AG10803 (cell line): ENCODE measurements at regions not wholly inside any gene's neighbourhood (a gene's known extent, or its start where the extent isn't known, plus 50 kb on each side); places are given as distances from the start of the nearest gene placed in this dataset.

Source experiments
- DNase-seq: peaks from one replicate; pipeline ENCODE4 v3.0.0; 2010; ENCODE audit warnings: low read depth
- H3K4me3 ChIP-seq: 2 replicates; pipeline ENCODE4 v1.5.1; 2011; ENCODE audit warnings: mild to moderate bottlenecking, low read length, control low read depth
- TF ChIP-seq, protein P1 (sequence below): conservative IDR thresholded peaks from 2 replicates; pipeline ENCODE4 v1.5.1; 2011; ENCODE audit warnings: mild to moderate bottlenecking, low read length, control low read depth, inconsistent platforms

DNA sequence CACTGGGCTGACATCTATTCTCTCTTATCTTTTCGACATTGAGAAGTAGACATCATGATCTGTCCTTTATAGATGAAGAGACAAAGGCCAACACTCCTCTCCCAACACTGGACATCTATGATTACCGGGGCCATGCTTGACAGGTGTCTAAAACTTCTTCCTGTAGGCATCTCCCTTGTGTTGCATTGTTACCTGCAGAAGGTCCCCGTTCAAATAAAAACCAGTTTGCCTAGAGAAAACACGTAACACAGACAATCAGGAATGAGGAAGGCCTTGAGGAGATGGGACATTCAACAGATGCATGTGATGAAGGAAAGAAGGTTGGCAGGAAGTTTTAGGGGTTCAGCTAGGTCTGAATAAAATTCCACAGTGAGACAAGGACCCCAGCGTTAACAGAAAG, 70.8 kb upstream of the ST8SIA3 start:
- no peak for DNase-seq
- TF ChIP-seq, protein P1, sequence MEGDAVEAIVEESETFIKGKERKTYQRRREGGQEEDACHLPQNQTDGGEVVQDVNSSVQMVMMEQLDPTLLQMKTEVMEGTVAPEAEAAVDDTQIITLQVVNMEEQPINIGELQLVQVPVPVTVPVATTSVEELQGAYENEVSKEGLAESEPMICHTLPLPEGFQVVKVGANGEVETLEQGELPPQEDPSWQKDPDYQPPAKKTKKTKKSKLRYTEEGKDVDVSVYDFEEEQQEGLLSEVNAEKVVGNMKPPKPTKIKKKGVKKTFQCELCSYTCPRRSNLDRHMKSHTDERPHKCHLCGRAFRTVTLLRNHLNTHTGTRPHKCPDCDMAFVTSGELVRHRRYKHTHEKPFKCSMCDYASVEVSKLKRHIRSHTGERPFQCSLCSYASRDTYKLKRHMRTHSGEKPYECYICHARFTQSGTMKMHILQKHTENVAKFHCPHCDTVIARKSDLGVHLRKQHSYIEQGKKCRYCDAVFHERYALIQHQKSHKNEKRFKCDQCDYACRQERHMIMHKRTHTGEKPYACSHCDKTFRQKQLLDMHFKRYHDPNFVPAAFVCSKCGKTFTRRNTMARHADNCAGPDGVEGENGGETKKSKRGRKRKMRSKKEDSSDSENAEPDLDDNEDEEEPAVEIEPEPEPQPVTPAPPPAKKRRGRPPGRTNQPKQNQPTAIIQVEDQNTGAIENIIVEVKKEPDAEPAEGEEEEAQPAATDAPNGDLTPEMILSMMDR: no peak
- no peak overlapping the region for H3K4me3 ChIP-seq

DNA sequence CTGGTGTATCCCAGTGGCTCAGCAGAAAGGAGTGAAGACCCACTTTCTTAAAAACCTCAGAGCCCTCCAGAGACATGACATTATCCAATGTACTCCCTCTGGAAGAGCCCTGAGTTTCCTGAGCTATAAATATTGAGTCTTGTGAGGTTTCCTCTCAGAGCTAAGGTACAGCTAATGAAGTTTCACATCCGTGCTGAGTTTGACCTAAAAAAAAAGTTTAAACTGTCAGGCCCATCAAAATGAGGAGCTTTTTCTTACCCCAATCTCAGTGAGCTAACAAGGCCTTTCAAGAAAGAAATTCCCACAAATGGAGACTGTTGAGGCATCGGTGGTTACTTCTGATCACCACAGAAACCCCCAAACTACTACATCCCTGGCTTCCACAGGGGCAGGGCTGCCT, 65.4 kb upstream of the ST8SIA3 start:
- H3K4me3 ChIP-seq: no peak overlapping the region
- TF ChIP-seq, protein P1: no peak

DNA sequence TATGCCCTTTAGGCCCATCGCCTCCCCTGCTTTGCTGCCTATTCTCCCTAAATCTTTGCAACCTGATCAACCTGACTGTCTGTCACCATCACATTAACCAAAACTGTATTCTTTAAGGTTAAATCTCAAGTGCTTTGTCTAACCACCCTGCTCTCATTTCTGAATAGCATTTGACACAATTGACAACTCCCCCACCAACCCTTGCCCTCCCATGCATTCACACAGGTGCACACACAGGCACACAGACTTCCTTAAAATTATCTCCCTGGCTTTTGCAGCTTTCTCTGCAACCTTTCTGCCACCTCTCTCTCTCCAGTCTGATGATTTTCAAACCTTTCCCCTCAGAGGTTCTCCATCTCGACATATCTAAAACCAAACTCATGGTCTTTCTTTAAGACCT, 64.6 kb upstream of the ST8SIA3 start:
- TF ChIP-seq, protein P1: no peak
- DNase-seq: no peak
- H3K4me3 ChIP-seq: no peak overlapping the region

More for the DNA sequence above, 65.4 kb upstream of the ST8SIA3 start:
- DNase-seq: no peak

DNA sequence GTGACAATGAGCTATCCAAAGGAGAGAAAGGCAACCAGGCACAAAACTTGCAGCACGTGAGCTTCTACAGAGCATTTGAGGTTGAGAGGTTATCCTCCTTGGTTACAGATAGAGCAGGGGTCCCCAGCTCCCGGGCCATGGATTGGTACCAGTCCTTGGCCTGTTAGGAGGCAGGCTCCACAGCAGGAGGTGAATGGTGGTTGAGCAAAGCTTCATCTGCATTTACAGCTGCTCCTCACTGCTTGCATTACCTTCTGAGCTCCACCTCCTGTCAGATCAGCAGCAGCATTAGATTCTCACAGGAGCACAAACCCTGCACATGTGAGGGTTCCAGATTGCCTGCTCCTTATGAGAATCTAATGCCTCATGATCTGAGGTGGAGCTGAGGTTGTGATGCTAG, 57.8 kb upstream of the ST8SIA3 start:
- H3K4me3 ChIP-seq: no peak overlapping the region
- TF ChIP-seq, protein P1: no peak
- no peak for DNase-seq

DNA sequence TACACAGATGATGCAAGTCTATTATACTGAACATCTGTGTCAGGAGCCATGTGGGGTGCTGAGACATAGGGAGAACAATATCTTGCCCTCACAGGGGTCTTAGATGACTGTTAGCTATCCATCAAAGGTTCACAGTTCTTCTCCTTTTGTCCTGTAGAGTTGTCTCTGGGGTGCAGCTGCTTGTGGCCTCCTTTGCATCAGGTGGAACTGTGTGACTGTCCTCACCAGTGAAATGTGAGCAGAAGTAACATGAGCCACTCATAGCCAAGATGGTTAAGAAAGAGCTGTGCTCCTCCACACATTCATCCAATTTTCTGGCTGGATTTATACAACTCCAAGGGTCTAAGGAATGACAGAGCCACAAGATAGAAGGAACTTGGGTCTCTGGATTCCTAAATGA, 56.0 kb upstream of the ST8SIA3 start:
- TF ChIP-seq, protein P1: no peak
- no peak overlapping the region for H3K4me3 ChIP-seq
- no peak for DNase-seq

DNA sequence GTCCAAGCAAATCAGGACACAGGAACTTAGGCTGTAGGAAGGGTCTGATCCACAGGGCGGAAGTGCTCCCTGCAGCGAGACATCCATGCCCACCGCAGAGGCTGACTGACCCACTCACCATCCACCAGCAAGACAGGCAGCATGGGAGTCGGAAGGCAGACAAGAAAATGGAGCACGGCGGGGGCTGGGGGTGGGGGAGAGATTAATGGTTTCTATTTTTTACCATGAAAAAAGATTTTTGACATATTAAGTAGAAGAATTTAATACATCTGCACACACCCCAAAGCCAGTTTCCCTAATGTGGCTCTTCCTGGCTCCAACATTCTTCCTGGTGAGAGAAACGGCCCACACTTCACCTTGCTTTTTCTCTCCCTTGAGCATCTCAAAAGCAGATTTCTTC, 55.1 kb upstream of the ST8SIA3 start:
- TF ChIP-seq, protein P1: no peak
- no peak for DNase-seq
- H3K4me3 ChIP-seq: no peak overlapping the region

DNA sequence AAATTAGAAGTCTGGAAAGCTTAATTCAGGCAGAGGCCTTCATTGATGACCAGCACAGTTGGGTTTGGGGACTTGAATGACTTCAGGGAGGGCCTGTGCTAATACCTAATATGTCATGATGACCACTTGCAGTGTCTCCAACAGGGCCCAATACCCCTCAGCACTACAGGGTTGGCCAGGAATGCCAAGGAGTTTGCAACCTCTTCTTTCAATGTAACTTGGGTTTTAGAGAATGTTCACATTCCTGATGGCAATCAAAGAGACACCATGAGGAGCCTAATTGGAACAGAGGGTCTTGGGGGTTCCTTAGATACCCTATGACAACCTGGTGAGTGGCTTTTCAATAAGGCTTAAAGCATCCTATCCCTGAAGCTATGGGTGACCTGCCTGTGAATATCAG, 52.4 kb upstream of the ST8SIA3 start:
- TF ChIP-seq, protein P1: no peak
- DNase-seq: no peak
- H3K4me3 ChIP-seq: no peak overlapping the region
